Activated CD8-positive, alpha-beta memory T cell treated with anti-CD3 and anti-CD28 coated beads, Interleukin-2, amount 10 ng/mL, durations not matched to agents 7 days and 5 days (primary cell): ENCODE measurements at regions not wholly inside any gene's neighbourhood (a gene's known extent, or its start where the extent isn't known, plus 50 kb on each side); places are given as distances from the start of the nearest gene placed in this dataset.
"Not testable (repeated sequence)": the region's sequence is repeated elsewhere in the genome, so short reads cannot be mapped to it uniquely, and the experiment has no call there.

Experiments
- ATAC-seq: fragments of 150-1000 bp; cut with Tn5 transposase; one replicate; pipeline ENCODE4 v1.10.0; 2021; ENCODE audit warnings: moderate library complexity
- CTCF ChIA-PET: fragments of 350-600 bp; sonication (Branson Sonifier 250); formaldehyde crosslinking; loops from one replicate; lab custom pipeline; 2021; ENCODE audit warnings: antibody characterized with exemption; lab: Charles Lee
- DNase-seq: peaks from one replicate; pipeline ENCODE4 v3.0.0-alpha.2; 2020
- H3K27ac Mint-ChIP-seq: one replicate; pipeline ENCODE4 v1.8.0; 2021; ENCODE audit warnings: mild to moderate bottlenecking, mixed read lengths
- H3K27me3 Mint-ChIP-seq: one replicate; pipeline ENCODE4 v1.8.0; 2021; ENCODE audit warnings: mixed read lengths
- H3K36me3 Mint-ChIP-seq: one replicate; pipeline ENCODE4 v1.8.0; 2021; ENCODE audit warnings: mild to moderate bottlenecking, mixed read lengths
- H3K4me1 Mint-ChIP-seq: one replicate; pipeline ENCODE4 v1.8.0; 2021; ENCODE audit warnings: mixed read lengths
- H3K4me3 Mint-ChIP-seq: one replicate; pipeline ENCODE4 v1.8.0; 2021; ENCODE audit warnings: mild to moderate bottlenecking, moderate library complexity, mixed read lengths
- H3K9me3 Mint-ChIP-seq: one replicate; pipeline ENCODE4 v1.8.0; 2022; ENCODE audit warnings: low read depth, mixed read lengths

- H3K27ac Mint-ChIP-seq, H3K27me3 Mint-ChIP-seq, H3K36me3 Mint-ChIP-seq, H3K4me1 Mint-ChIP-seq, DNase-seq, CTCF ChIA-PET, H3K4me3 Mint-ChIP-seq, ATAC-seq, H3K9me3 Mint-ChIP-seq: not testable (repeated sequence)
These were observed 454.3 kb upstream of the SLITRK6 start for GRCh38 chr13:86253497-86253896.

DNA sequence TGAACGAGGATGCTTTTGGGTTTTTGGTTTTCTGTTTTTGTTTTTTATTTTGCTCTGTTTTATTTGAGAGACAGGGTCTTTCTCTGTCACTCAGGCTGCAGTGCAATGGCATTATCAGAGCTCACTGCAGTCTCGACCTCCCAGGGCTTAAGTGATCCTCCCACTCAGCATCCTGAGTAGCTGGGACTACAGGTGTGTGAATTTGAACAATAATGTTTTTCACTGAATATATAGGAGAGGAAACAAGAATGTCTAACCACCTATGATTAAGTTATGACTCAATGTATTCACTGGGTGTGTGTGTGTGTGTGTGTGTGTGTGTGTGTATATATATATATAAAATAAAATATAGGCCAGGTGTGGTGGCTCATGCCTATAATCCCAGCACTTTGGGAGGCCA is 456.6 kb upstream of the SLITRK6 start:
- DNase-seq, H3K4me1 Mint-ChIP-seq, ATAC-seq, H3K27me3 Mint-ChIP-seq, H3K4me3 Mint-ChIP-seq, CTCF ChIA-PET, H3K9me3 Mint-ChIP-seq, H3K27ac Mint-ChIP-seq, H3K36me3 Mint-ChIP-seq: not testable (repeated sequence)

GRCh38 chr13:86269511-86269910 is 470.3 kb upstream of the SLITRK6 start:
- Mint-ChIP-seq H3K9me3 (no peaks in the 10 kb centered on the region), H3K4me3 (no peak overlapping the region), H3K27me3 (no peaks in the 10 kb centered on the region), H3K4me1 (no peaks in the 10 kb centered on the region), H3K36me3 (no peaks in the 10 kb centered on the region), H3K27ac (no peak overlapping the region)
- ATAC-seq (no peak), DNase-seq (no peak)
- CTCF ChIA-PET, result no interaction called here

GRCh38 chr13:86282442-86282841 is 483.2 kb upstream of the SLITRK6 start:
- H3K9me3 Mint-ChIP-seq, result no peaks in the 10 kb centered on the region
- H3K36me3 Mint-ChIP-seq, result no peaks in the 10 kb centered on the region
- no peak overlapping the region for H3K27ac Mint-ChIP-seq
- DNase-seq (no peak), ATAC-seq (no peak)
- no peak overlapping the region for H3K4me3 Mint-ChIP-seq
- no peaks in the 10 kb centered on the region for H3K4me1 Mint-ChIP-seq
- CTCF ChIA-PET, result no interaction called here
- H3K27me3 Mint-ChIP-seq, result no peaks in the 10 kb centered on the region

DNA sequence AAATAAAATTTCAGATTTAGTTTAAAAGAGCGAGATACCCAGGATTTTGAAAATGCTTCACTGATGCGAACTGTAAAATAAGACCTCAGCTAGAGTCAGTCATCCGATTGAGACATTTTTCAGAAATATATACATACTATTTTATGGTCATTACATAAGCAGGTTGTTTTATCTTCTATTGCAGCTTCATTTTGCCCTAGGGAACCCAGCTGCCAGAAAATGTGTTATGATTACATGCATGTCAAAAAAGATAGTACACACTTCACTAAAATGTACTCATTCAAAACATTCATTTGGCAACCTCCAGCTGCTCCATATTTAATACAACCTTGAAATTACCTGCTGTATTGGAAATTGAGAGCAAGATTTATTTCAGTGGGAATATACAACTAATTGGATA is 483.8 kb upstream of the SLITRK6 start:
- H3K27me3 Mint-ChIP-seq, result no peaks in the 10 kb centered on the region
- DNase-seq (no peak), ATAC-seq (no peak)
- H3K27ac Mint-ChIP-seq, result no peak overlapping the region
- CTCF ChIA-PET, result no interaction called here
- H3K4me1 Mint-ChIP-seq, result no peaks in the 10 kb centered on the region
- no peaks in the 10 kb centered on the region for H3K36me3 Mint-ChIP-seq
- H3K9me3 Mint-ChIP-seq, result no peaks in the 10 kb centered on the region
- H3K4me3 Mint-ChIP-seq, result no peak overlapping the region

DNA sequence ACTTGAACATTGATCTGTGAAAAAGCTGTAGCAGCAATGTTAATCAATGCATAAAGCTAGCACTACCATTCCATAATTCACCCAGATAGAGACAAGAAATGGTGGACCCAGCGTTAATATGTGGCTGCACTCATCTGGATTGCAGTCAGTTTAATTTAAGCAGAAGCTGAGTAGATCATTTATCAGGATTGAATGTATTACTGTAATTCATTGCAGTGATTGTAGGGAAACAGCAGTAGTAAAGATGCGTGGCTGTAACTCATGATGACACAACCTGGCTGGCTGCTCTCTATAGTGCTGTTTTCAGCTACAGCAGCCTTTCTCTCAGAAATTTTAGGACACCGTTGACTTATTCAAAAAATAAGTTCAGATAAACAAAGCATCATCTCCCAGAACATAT is 499.5 kb upstream of the SLITRK6 start:
- no peak overlapping the region for H3K4me3 Mint-ChIP-seq
- peaks cover 4% of the 10 kb centered on the region for H3K9me3 Mint-ChIP-seq
- DNase-seq (no peak), ATAC-seq (no peak)
- H3K27me3 Mint-ChIP-seq, result no peaks in the 10 kb centered on the region
- CTCF ChIA-PET, result no interaction called here
- no peak overlapping the region for H3K27ac Mint-ChIP-seq
- no peaks in the 10 kb centered on the region for H3K4me1 Mint-ChIP-seq
- no peaks in the 10 kb centered on the region for H3K36me3 Mint-ChIP-seq

DNA sequence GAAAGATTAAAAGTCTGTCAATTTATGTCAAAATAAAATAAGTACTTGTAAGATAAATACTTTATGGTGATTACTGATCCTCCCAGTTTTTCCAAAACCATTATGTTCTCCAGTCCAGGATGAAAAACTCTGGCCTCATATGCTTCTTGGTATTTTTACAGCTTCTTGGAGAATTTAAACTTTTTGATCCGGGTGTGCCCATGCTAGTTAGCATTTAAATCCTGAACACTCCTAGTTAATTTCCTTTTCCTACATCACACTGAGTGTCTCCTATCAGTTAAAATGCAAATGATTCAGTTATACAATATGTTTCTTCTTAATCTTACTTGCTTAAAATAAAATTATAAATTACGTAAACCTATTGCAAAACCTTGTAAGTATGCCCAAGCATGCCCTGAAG is 499.9 kb upstream of the SLITRK6 start:
- no peak for DNase-seq
- no peaks in the 10 kb centered on the region for H3K4me1 Mint-ChIP-seq
- no peaks in the 10 kb centered on the region for H3K27me3 Mint-ChIP-seq
- CTCF ChIA-PET, result no interaction called here
- H3K9me3 Mint-ChIP-seq, result peaks cover 4% of the 10 kb centered on the region
- no peak overlapping the region for H3K27ac Mint-ChIP-seq
- no peak for ATAC-seq
- H3K4me3 Mint-ChIP-seq, result no peak overlapping the region
- H3K36me3 Mint-ChIP-seq, result no peaks in the 10 kb centered on the region

- no peak overlapping the region for H3K4me3 Mint-ChIP-seq
- CTCF ChIA-PET, result no interaction called here
These were observed 510.7 kb upstream of the SLITRK6 start for GRCh38 chr13:86309881-86310280.

DNA sequence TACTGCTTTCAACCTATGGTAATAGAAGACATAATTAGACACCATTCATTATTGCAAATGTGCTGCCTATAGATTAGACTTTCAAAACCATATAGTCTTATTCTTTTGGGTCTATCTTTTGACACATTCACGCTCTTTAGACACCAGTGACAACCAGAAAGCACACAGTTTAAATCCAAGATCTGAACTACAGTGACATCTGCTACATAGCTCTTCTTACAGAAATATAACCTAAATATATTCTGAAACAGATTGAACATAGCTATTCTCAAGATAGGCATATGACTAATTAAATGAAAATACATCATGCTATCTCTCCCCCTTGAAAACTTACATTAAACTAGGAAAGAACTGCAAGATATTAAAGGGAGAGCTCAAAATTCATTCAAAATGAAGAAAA is 514.2 kb upstream of the SLITRK6 start:
- Mint-ChIP-seq H3K27ac (no peak overlapping the region), H3K4me1 (no peaks in the 10 kb centered on the region), H3K4me3 (no peak overlapping the region), H3K27me3 (no peaks in the 10 kb centered on the region), H3K9me3 (peaks cover 3% of the 10 kb centered on the region), H3K36me3 (no peaks in the 10 kb centered on the region)
- CTCF ChIA-PET, result no interaction called here
- ATAC-seq (no peak), DNase-seq (no peak)

More at GRCh38 chr13:86309881-86310280, 510.7 kb upstream of the SLITRK6 start:
- no peaks in the 10 kb centered on the region for H3K4me1 Mint-ChIP-seq
- peaks cover 4% of the 10 kb centered on the region for H3K9me3 Mint-ChIP-seq
- H3K27ac Mint-ChIP-seq, result no peak overlapping the region
- ATAC-seq (no peak), DNase-seq (no peak)
- H3K36me3 Mint-ChIP-seq, result no peaks in the 10 kb centered on the region
- no peaks in the 10 kb centered on the region for H3K27me3 Mint-ChIP-seq

GRCh38 chr13:86318450-86318849 is 519.2 kb upstream of the SLITRK6 start:
- H3K27me3 Mint-ChIP-seq, result no peaks in the 10 kb centered on the region
- CTCF ChIA-PET, result no interaction called here
- H3K36me3 Mint-ChIP-seq, result no peaks in the 10 kb centered on the region
- no peaks in the 10 kb centered on the region for H3K4me1 Mint-ChIP-seq
- peaks cover 3% of the 10 kb centered on the region for H3K9me3 Mint-ChIP-seq
- ATAC-seq, result no peak
- DNase-seq, result no peak
- H3K4me3 Mint-ChIP-seq, result no peak overlapping the region
- no peak overlapping the region for H3K27ac Mint-ChIP-seq

DNA sequence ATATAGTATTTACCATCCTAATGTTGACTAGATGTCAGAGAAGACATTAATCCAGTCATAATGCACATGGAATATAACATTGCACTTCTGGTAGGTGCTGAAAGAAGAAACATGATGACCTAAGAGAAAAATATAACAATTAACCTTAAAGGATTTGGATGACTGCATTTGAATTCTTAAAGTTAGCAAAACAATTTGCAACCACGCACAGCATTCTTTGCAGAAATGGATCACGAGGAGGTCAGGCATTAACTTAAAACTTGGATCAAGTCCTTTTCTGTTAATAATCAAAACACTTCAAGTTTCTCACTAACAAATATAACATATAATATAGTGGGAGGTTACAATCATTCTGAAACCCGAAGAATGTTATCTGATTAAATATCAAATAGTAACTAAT is 525.0 kb upstream of the SLITRK6 start:
- Mint-ChIP-seq H3K4me3 (no peak overlapping the region), H3K27ac (no peak overlapping the region), H3K9me3 (peaks cover 9% of the 10 kb centered on the region), H3K4me1 (no peaks in the 10 kb centered on the region), H3K36me3 (no peaks in the 10 kb centered on the region), H3K27me3 (no peaks in the 10 kb centered on the region)
- DNase-seq (no peak), ATAC-seq (no peak)
- CTCF ChIA-PET, result no interaction called here

DNA sequence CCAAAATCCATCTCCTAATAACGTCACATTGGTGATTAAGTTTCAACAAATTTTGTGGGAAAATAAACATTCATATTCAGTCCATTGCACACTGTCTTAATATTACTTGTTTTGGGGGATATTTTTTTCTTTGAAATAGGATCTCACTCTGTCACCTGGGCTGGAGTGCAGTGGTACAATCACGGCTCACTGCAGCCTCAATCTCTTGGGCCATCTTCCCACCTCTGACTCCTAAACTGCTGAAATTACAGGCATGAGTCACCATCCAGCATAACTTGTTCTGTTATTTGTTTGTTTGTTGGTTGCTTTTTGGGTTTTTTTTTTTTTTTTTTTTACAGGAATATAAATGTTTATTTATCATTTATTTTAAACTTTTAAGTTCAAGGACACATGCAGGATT is 556.1 kb upstream of the SLITRK6 start:
- no peak overlapping the region for H3K4me3 Mint-ChIP-seq
- H3K9me3 Mint-ChIP-seq, result peaks cover 4% of the 10 kb centered on the region
- H3K36me3 Mint-ChIP-seq, result no peaks in the 10 kb centered on the region
- DNase-seq (no peak), ATAC-seq (no peak)
- no peaks in the 10 kb centered on the region for H3K27me3 Mint-ChIP-seq
- CTCF ChIA-PET, result no interaction called here
- H3K27ac Mint-ChIP-seq, result no peak overlapping the region
- no peaks in the 10 kb centered on the region for H3K4me1 Mint-ChIP-seq

DNA sequence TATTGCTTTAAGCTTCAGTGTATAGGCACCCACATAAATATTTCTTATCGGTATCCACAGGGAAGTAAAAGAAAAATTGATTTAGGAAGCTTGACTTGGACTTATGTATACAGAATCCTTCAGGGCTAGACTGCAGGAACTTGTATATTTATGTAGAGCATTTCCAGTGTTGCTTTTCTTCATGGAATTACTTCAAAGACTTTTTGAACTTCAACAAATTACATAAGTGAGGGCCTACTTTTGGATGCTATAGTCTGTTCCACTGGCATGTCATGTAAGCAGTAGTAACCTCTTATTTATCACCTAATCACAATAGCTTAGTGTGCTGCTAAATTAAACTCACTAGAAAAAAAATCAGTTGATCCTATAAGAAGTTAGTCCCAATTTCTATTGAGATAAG is 557.9 kb upstream of the SLITRK6 start:
- Mint-ChIP-seq H3K4me1 (no peaks in the 10 kb centered on the region), H3K27me3 (no peaks in the 10 kb centered on the region), H3K27ac (no peak overlapping the region), H3K36me3 (no peaks in the 10 kb centered on the region), H3K9me3 (peaks cover 2% of the 10 kb centered on the region), H3K4me3 (no peak overlapping the region)
- CTCF ChIA-PET, result no interaction called here
- DNase-seq (no peak), ATAC-seq (no peak)

DNA sequence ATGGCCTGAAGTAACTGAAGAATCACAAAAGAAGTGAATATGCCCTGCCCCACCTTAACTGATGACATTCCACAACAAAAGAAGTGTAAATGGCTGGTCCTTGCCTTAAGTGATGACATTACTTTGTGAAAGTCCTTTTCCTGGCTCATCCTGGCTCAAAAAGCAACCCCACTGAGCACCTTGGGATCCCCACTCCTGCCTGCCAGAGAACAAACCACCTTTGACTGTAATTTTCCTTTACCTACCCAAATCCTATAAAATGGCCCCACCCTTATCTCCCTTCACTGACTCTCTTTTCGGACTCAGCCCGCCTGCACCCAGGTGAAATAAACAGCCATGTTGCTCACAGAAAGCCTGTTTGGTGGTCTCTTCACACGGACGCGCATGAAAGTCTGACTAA is 564.5 kb upstream of the SLITRK6 start:
- CTCF ChIA-PET, H3K9me3 Mint-ChIP-seq, DNase-seq, ATAC-seq, H3K27me3 Mint-ChIP-seq, H3K36me3 Mint-ChIP-seq, H3K27ac Mint-ChIP-seq, H3K4me1 Mint-ChIP-seq, H3K4me3 Mint-ChIP-seq: not testable (repeated sequence)

GRCh38 chr13:86368924-86369323 is 569.7 kb upstream of the SLITRK6 start:
- Mint-ChIP-seq H3K27ac (no peak overlapping the region), H3K27me3 (no peaks in the 10 kb centered on the region), H3K4me1 (no peaks in the 10 kb centered on the region), H3K36me3 (no peaks in the 10 kb centered on the region), H3K9me3 (peaks cover 4% of the 10 kb centered on the region), H3K4me3 (no peak overlapping the region)
- ATAC-seq (no peak), DNase-seq (no peak)
- CTCF ChIA-PET, result no interaction called here
